ENCODE measurements at regions not wholly inside any gene's neighbourhood (a gene's known extent, or its start where the extent isn't known, plus 50 kb on each side); places are given as distances from the start of the nearest gene placed in this dataset.
"Not testable (repeated sequence)": the region's sequence is repeated elsewhere in the genome, so short reads cannot be mapped to it uniquely, and the experiment has no call there.

DNA sequence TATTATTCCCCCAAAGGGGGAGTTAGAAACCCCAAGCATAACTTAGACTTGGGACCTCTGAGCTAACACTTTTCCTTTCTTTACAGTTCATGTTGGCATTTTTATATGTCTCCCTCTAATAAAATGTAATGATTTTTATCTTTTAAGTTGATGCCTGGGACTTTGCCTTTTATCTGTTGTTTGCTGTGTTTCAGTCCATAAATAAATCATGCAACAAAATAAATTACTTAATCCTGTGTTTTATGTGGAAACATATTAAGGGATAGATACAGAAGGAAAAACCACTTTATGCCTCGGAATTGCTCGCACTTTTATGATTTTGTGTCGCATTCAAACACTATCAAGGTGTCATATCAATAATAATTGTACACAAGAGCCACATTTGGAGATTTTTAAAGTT lies 93.7 kb upstream of the TBC1D5 start:
- DNase-seq (ENCODE audit: low read depth): no peak

DNA sequence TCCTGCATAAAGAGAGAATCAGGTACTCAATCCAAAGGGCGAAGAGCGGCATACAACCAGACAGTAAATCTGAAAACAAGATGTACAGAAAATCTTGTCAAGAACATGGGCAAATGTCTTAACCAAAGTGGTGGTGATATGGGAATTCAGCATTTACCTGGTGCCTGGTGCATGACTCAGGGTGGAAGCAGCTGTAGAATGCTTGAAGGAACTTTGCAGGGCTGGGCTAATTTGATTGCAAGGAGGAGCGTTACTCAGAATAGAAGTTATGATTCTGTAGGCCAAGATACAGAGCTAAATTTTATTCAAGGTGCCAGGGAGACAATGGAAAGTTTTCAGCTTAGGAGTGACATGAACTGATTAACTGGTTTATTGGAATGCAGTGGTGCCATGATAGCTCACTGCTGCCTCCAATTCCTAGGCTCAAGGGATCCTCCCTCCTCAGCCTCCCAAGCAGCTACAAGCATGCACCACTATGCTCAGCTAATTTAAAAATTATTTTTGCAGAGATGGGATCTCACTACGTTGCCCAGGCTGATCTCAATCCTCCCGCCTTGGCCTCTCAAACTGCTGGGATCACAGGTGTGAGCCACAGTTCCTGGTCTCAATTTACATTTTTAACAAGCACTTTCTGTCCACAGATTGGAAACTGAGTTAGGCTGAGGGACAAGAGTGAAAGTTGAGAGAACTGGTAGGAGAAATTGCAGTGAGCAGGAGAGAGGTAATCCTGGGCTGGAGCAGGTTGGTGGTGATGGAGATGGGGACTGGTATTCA lies 91.5 kb upstream of the TBC1D5 start:
- peak; percentile 74 for DNase-seq (ENCODE audit: low read depth)

DNA sequence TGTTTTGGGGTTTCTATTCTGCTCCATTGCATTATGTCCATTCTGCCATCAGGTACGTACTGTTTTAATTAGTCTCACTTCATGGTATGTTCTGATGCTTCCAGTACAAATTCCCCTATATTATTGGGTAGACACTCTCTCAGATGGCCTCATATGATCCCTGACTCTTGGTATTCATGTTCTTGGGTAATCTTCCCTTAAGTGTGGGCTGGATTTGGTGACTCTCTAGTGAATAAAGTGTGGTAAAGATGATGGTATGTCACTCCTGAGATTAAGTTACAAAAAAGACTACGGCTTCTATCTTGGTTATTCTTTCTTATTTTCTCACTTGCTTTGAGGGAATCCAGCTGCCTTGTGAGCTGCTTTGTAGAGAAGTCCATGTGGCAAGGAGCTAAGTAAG lies 89.6 kb upstream of the TBC1D5 start:
- DNase-seq (ENCODE audit: low read depth): no peak

DNA sequence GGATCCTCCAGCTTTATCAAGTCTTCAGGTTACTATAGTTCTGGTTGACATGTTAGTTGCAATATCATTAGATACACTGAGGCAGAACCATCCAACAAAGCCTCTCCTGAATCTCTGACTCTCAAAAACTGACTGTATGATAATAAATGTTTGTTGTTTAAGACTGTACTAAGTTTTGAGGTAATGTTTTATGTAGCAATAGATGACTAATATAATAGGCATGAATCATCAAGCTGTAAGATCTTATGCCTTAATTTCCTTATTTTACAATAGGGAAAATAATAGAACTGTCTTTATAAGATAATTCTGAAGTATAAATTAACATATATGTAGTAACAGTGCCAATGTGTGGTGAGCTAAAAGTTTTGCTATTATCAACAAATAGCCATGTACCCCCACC lies 88.9 kb upstream of the TBC1D5 start:
- DNase-seq (ENCODE audit: low read depth): peak; percentile 67

DNA sequence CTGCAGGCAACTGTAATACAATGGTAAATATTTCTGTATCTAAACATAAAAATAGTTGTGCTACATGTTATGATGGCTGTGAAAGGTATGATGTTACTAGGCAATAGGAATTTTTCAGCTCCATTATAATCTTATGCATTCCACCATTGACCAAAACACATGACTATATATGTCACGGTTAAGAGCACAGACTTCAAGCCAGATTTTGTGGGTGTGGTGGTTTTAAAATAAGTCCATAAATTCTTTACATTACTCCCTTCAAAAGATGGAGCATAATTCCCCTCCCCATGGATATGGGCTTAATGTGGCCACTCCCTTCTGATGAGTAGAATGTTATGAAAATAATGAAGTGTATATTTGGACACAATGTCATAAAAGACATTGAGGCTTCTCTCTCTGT lies 88.4 kb upstream of the TBC1D5 start:
- DNase-seq (ENCODE audit: low read depth): no peak

DNA sequence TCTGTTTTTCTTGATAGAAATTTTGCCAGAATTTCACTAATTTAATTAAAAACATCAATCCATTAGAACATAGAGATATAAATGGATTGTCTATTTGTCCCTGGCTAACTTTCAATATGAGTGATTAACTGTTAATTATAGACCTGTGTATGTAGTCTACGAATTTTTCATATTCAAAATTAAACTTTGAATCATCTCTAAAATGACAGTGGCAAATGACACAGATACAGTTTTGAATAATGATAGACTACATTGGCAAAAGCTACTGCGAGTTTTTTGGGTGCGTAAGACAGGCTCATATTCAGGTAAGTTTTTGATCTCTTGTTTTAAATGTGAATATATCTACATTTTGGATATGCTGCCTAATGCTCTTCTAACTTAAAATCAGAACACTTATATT lies 86.0 kb upstream of the TBC1D5 start:
- no peak for DNase-seq (ENCODE audit: low read depth)

DNA sequence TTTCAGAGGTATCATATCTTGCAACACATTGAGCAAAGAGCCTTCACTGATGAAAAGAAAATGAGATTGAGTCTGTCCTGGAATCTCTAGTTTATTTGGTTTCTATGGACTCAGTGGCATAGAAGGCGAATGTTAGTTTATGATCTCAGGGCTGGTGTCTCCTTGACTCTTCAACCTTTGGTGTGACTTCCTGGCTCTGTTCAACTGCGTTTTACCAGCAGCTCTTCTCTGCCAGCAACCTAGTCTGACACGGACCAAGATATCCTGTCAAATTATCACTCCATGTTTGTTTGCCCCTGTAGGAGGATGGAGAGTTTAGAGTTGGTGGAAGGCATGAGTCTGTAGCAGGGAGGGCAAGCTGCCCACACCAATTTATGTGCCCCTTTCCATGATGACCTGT lies 82.9 kb upstream of the TBC1D5 start:
- no peak for DNase-seq (ENCODE audit: low read depth)

DNA sequence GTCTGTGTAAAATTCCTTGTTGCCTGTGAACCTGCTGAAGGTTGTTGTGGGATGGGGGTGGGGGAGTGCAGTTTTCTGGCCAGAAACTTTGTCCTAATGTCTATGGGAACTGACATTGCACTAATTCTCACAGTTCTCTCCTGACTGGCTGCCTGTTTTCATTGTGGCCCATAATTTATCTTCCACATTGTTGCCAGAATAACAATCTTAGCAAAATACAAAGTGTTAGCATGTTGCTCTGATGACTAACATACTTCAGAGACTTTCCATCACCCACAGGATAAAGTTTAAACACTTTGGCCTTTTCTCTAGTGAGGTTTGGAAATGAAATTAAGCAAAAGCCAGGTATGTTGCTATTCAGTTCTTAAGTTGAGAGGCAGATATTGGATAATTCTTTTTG lies 81.4 kb upstream of the TBC1D5 start:
- peak; percentile 61 for DNase-seq (ENCODE audit: low read depth)

DNA sequence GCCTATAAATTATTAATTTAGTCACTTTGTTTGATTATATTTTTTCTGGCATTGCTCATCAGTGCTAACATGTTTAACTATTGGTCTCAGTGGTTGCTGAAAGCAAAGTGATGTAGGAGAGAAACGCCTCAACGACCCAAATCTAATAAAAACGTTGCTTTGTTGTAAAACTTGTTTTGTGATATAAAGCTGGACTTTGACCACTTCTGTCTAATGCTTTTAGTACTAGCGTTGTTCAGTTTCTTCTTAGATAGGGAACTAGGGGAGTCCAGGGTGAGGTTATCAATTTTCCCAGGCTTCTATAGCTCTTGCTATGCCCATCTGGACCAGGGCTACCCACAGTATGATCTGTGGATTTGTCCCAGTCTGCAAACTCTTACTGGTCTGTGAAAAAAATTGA lies 80.6 kb upstream of the TBC1D5 start:
- no peak for DNase-seq (ENCODE audit: low read depth)

DNA sequence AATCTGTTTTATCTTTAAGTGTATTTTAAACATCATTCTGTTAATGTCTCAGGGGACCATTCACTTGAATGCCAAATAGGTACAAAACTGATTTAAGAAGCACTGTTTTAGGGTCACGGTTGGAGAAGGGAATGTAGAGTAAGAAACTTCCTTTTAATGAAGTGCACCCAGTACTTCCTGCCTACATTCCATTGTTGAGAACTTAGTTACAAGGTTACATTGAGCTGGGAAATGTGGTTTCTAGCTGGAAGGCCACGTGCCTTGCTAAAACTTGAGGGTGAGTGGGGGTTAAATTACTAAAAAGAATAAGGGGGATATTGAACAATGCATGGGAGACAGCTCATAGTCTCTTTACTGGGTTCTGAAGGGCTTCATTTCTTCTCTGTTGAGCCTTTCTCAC lies 78.3 kb upstream of the TBC1D5 start:
- DNase-seq (ENCODE audit: low read depth): peak; percentile 68

DNA sequence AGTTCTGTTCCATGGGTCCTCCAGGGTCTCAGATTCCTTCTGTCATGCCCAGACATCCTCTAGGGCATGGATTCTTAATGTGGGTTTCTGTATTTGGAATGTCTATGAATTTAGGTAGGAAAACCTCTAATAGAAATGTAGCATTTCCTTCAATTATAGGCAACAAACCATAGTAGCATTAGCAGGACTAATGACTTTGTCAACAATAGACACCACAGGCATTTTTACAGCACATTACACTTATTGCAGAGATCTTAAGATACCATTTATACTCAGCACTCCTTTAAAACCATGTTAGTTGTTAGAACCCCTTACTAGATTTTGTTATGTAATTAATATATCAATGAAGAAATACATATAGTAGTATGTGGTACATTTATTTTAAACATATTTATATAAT lies 77.8 kb upstream of the TBC1D5 start:
- DNase-seq (ENCODE audit: low read depth): peak; percentile 51

DNA sequence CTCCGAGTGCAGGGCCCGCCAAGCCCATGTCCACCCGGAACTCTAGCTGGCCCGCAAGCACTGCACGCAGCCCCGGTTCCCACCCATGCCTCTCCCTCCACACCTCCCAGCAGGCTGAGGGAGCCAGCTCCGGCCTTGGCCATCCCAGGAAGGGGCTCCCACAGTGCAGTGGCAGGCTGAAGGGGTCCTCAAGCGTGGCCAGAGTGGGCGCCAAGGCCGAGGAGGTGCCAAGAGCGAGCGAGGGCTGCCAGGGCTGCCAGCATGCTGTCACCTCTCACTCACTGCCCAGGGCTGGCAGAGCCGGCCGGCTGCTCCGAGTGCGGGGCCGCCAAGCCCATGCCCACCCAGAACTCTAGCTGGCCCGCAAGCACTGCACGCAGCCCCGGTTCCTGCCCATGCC lies 75.5 kb upstream of the TBC1D5 start:
- not testable (repeated sequence) for DNase-seq (ENCODE audit: low read depth)

DNA sequence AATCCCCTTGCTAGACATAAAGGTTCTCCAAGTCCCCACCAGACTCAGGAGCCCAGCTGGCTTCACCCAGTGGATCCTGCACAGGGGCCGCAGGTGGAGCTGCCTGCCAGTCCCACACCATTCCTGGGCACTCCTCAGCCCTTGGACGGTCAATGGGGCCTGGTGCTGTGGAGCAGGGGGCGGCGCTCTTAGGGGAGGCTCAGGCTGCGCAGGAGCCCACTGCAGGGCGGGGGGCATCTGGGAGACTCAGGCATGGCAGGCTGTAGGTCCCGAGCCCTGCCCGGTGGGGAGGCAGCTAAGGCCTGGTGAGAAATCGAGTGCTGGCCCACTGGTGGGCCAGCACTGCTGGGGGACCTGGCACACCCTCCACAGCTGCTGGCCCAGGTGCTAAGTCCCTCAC lies 75.1 kb upstream of the TBC1D5 start:
- DNase-seq (ENCODE audit: low read depth): no peak

DNA sequence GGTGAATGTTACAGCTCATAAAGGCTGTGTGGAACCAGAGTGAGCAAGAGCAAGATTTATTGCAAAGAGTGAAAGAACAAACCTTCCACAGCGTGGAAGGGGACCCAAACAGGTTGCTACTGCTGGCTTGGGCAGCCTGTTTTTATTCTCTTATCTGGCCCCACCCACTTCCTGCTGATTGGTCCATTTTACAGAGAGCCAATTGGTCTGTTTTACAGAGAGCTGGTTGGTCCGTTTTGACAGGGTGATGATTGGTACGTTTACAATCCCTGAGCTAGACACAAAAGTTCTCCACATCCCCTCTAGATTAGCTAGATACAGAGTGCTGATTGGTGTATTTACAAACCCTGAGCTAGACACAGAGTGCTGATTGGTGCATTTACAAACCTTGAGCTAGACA lies 74.4 kb upstream of the TBC1D5 start:
- DNase-seq (ENCODE audit: low read depth): not testable (repeated sequence)

DNA sequence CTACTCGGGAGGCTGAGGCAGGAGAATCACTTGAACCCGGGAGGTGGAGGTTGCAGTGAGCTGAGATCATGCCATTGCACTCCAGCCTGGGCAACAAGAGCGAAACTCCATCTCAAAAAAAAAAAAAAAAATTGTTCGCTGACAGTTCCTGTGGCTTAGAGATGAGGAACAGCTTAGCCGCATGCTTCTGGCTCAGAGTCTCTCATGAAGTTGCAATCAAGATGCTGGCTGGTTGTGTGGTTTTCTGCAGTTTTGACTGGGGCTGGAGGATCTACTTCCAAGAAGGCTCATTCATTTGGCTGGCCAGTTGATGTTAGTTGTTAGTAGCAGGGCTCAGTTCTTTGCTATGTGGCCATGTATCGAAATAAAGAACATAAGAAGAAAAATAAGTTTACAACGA lies 69.9 kb upstream of the TBC1D5 start:
- not testable (repeated sequence) for DNase-seq (ENCODE audit: low read depth)

DNA sequence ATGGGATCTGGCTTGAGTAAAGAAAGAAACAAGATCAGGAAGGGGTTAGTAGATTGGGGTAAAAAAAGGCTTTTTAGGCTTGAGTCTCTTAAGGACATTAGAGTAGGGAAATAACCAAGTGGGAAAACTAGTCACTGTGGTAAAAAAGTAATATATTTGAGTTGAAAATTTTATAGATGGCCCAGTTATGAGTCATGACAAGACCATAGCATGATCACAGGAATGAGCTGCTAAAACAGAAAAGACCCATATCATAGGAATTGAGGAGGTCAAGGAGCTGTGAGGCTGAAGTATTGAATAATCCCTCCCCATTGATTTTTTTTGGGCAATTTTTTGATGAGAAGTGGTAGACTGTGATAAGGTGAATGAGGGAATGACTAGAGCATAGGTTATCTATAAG lies 69.2 kb upstream of the TBC1D5 start:
- no peak for DNase-seq (ENCODE audit: low read depth)

DNA sequence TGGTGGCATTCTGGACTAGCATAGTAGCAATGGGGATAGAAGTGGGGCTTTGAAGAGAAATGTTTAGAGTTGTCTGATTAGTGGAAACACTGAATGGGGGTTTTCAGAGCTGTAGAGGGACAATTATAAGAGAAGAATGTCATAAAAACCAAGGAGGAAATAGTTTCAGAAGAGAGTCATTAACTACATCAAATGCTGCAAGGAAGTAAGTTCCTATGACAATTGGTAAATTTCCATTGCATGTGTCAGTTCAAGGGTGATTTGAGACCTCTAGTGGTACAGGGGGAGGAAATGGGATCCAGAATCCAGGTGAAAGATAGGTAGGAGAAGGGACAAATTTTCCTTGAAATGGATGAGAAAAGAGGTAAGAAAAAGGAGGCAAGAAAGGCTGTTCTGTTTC lies 68.3 kb upstream of the TBC1D5 start:
- DNase-seq (ENCODE audit: low read depth): peak; percentile 70

DNA sequence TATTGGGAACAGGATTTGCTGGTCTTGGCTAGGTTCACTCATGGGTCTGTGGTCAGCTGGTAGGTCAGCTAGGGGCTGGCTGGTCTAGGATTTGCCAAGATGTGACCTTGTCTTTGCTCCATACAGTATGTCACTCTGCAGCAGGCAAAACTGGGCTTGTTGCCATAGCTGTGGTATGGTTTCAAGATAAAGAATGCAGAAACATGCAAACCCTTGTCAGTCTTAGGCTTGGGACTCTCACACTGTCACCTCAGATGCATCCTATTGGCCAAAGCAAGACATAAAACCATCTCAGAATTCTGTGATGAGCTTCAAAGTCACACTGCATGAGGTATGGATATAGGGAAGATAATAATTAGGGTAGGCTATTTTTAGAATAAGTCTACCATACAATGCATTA lies 66.6 kb upstream of the TBC1D5 start:
- no peak for DNase-seq (ENCODE audit: low read depth)

DNA sequence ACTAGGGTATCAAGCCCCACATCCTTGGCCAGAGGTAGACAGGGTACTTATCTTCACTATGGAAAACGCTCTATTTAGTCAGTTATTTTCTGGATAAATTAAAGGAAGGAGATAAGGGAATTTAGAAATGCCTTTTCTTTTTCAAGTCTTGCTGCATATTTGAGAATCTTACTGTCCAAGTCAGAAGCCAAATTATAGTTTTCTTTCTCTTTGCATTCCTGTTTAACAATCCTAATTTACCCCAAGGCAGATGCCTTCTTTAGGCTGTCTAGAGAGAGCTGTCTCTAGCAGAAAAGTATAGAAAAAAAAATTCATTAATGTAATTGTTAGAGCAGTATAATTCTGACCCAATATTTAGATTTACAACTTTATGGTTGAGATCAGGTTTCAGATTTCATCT lies 64.4 kb upstream of the TBC1D5 start:
- no peak for DNase-seq (ENCODE audit: low read depth)

DNA sequence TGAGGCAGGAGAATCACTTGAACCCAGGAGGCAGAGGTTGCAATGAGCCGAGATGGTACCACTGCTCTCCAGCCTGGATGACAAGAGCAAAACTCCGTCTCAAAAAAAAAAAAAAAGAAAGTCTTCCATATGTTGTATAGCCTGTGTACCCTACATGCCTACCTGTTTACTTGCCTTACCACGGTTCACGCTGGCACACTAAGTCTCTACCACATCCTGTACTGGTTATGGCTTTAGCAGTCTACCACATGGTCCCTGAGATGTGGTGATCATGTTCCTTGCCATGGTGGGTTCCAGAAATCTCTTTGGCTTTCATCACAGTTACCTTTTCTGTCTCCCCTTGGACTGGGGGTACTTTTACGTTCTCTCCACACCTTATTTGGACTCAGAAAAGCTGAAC lies 63.8 kb upstream of the TBC1D5 start:
- DNase-seq (ENCODE audit: low read depth): no peak

DNA sequence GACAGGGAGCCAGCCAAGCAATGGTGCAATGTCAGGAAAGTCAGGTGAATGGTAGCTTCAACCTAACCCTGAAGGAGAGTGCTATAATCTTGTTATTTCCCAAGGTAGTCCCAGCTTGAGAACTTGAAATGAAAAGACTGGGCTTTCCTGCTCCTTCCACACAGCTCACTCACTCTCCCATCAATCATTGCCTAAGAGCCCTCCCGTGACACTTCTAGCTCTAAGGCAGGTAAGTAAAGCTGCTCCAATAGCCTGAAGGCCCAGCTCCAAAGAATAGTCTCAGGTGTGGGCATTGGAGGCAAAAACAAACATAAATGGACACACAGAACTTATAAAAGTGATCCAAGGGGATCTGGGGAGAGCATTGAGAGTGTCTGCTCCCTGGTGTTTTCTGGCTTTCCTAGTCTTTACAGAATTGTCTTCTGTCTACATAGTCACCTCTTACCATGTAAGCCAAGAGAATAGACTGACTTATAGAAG lies 63.1 kb upstream of the TBC1D5 start:
- no peak for DNase-seq (ENCODE audit: low read depth)

DNA sequence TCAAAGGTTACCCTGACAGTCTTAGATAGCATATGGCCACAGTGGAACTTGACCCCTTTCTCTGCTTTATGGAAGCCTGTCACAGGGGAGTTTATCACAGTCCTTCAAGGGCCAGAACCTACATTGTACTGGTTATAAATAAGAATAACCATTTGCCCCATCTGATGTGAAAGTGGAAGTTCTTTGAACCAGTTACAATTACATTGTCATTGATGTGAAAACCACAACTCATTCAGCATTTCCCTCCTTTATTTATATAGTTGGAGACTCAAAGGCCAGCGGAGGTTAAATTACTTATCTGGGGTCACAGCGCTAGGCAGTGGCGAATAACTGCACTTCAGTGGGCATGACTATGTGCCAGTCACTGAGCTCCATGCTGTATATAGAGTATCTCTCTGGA lies 60.5 kb upstream of the TBC1D5 start:
- no peak for DNase-seq (ENCODE audit: low read depth)

DNA sequence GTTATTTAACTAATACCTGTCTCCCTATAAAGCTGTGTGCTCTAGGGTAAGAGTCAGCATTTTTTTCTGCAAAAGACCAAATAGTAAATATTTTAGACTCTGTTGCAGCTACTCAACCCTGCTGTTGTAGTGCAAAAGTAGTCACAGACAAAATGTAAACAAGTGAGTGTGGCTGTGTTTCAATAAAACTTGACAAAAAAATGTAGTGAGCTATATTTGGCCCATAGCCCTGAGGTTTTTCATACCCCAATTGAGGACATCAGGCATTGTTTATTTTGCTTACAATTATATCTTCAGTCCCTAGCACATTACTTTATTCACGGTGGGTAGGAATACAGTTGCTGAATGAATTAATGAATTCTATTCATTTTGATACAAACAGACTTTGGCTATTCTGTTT lies 58.7 kb upstream of the TBC1D5 start:
- no peak for DNase-seq (ENCODE audit: low read depth)

DNA sequence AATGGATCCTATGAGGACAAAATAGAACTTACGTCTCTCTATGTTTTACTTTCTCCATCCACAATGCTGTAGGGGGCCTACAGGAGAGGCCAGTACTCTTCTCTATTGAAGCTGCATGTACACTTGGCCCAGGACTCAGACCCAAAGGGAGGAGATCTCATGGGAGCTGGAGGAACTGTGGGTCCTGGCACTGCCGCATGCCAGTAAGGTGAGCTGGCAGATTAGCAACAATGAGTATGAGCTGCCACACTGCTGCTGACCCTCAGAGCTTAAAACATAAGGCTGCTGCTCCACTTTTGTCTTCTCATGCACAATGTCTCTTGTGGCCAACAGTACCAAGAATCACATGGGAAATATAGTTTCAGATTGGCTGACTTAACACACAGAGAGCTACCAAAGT lies 57.8 kb upstream of the TBC1D5 start:
- DNase-seq (ENCODE audit: low read depth): peak; percentile 54

All from renal cortical epithelial cell (primary cell).